GM23338 (cell line): ENCODE measurements at regions not wholly inside any gene's neighbourhood (a gene's known extent, or its start where the extent isn't known, plus 50 kb on each side); places are given as distances from the start of the nearest gene placed in this dataset.

Experiments used
- ATAC-seq: fragments of 200-7000 bp; cut with Tn5 transposase; 3 replicates; pipeline ENCODE4 v1.9.1; 2020
- DNase-seq: peaks from one replicate; pipeline ENCODE4 v3.0.0-alpha.2; 2015; ENCODE audit warnings: low spot score
- H2AFZ ChIP-seq: fragments of 200-600 bp; sonication (generic); 2 replicates; pipeline ENCODE4 v1.8.0; 2016; ENCODE audit warnings: antibody characterized with exemption, mild to moderate bottlenecking, moderate library complexity
- H3F3A ChIP-seq: fragments of 200-600 bp; sonication (generic); replicated peaks from 2 replicates; pipeline ENCODE4 v1.8.0; 2017; ENCODE audit warnings: antibody characterized with exemption, mixed run types, low read depth
- H3K27ac ChIP-seq: fragments of 200-600 bp; sonication (generic); 2 replicates; pipeline ENCODE4 v1.6.1; 2016; ENCODE audit warnings: low read depth
- H3K27me3 ChIP-seq: fragments of 200-600 bp; sonication (generic); 2 replicates; pipeline ENCODE4 v1.8.0; 2016; ENCODE audit warnings: mild to moderate bottlenecking, mixed run types, moderate library complexity; ENCODE audit not compliant: insufficient read depth
- H3K36me3 ChIP-seq: fragments of 200-600 bp; sonication (generic); 2 replicates; pipeline ENCODE4 v1.8.0; 2016; ENCODE audit warnings: mild to moderate bottlenecking; ENCODE audit not compliant: insufficient read depth
- H3K4me1 ChIP-seq: fragments of 200-600 bp; sonication (generic); 2 replicates; pipeline ENCODE4 v1.8.0; 2016; ENCODE audit warnings: mild to moderate bottlenecking, moderate library complexity; ENCODE audit not compliant: insufficient read depth
- H3K4me2 ChIP-seq: fragments of 200-600 bp; sonication (generic); 2 replicates; pipeline ENCODE4 v1.7.1; 2017; ENCODE audit warnings: mixed run types
- H3K4me3 ChIP-seq: fragments of 200-600 bp; sonication (generic); 2 replicates; pipeline ENCODE4 v1.6.1; 2016; ENCODE audit warnings: mixed run types
- H3K79me2 ChIP-seq: fragments of 200-600 bp; sonication (generic); replicated peaks from 2 replicates; pipeline ENCODE4 v1.8.0; 2017; ENCODE audit warnings: mild to moderate bottlenecking; ENCODE audit not compliant: insufficient read depth
- H3K9me2 ChIP-seq: fragments of 200-600 bp; sonication (generic); 2 replicates; pipeline ENCODE4 v1.8.0; 2017; ENCODE audit not compliant: insufficient read depth
- H4K20me1 ChIP-seq: fragments of 200-600 bp; sonication (generic); replicated peaks from 2 replicates; pipeline ENCODE4 v1.8.0; 2017; ENCODE audit warnings: mild to moderate bottlenecking; ENCODE audit not compliant: insufficient read depth
- H3K27ac Mint-ChIP-seq: 2 replicates; pipeline ENCODE4 v1.8.0; 2020; ENCODE audit warnings: inconsistent platforms, mild to moderate bottlenecking, moderate library complexity, mixed read lengths
- H3K27me3 Mint-ChIP-seq: 3 replicates; pipeline ENCODE4 v1.8.0; 2022; ENCODE audit warnings: low read depth, mild to moderate bottlenecking, moderate library complexity, mixed read lengths, inconsistent platforms; ENCODE audit not compliant: insufficient read depth, poor library complexity
- H3K36me3 Mint-ChIP-seq: 3 replicates; pipeline ENCODE4 v1.8.0; 2021; ENCODE audit warnings: low read depth, mild to moderate bottlenecking, inconsistent platforms, moderate library complexity, mixed read lengths
- H3K4me1 Mint-ChIP-seq: 3 replicates; pipeline ENCODE4 v1.8.0; 2020; ENCODE audit warnings: mild to moderate bottlenecking, inconsistent platforms, mixed read lengths
- H3K4me3 Mint-ChIP-seq: 3 replicates; pipeline ENCODE4 v1.8.0; 2021; ENCODE audit warnings: moderate library complexity, mild to moderate bottlenecking, inconsistent platforms, mixed read lengths
- H3K9me3 Mint-ChIP-seq: 3 replicates; pipeline ENCODE4 v1.8.0; 2020; ENCODE audit warnings: moderate library complexity, mild to moderate bottlenecking, inconsistent platforms, mixed read lengths
- CREB1 ChIP-seq: fragments of 250-450 bp; sonication (Bioruptor Pico); IDR thresholded peaks from 2 replicates; pipeline ENCODE4 v1.5.0; 2020; ENCODE audit warnings: low read depth, mild to moderate bottlenecking, moderate library complexity
- EZH2 ChIP-seq: fragments of 200-600 bp; sonication (generic); IDR thresholded peaks from one replicate; pipeline ENCODE4 v1.8.0; 2017; ENCODE audit warnings: antibody characterized with exemption, mild to moderate bottlenecking, low read depth; ENCODE audit not compliant: unreplicated experiment
- EZH2phosphoT487 ChIP-seq: fragments of 200-600 bp; sonication (generic); IDR thresholded peaks from one replicate; pipeline ENCODE4 v1.8.1; 2018; ENCODE audit warnings: antibody characterized with exemption; ENCODE audit not compliant: unreplicated experiment
- JUNB ChIP-seq: IDR thresholded peaks from one replicate; pipeline ENCODE4 v1.6.1; 2016; ENCODE audit warnings: antibody characterized with exemption; ENCODE audit not compliant: unreplicated experiment
- POLR2AphosphoS5 ChIP-seq: IDR thresholded peaks from 2 replicates; pipeline ENCODE4 v1.6.1; 2016; ENCODE audit warnings: antibody characterized with exemption, low read depth
- STAT1 ChIP-seq: IDR thresholded peaks from one replicate; pipeline ENCODE4 v1.6.1; 2016; ENCODE audit warnings: antibody characterized with exemption; ENCODE audit not compliant: unreplicated experiment
- ZNF114 ChIP-seq: fragments of 250-450 bp; sonication (Bioruptor Pico); IDR thresholded peaks from 2 replicates; pipeline ENCODE4 v1.5.0; 2020; ENCODE audit warnings: mild to moderate bottlenecking, moderate library complexity
- TF ChIP-seq, protein P1 (sequence below): IDR thresholded peaks from one replicate; pipeline ENCODE4 v1.6.1; 2018; ENCODE audit warnings: antibody characterized with exemption; ENCODE audit not compliant: unreplicated experiment
- TF ChIP-seq, protein P2 (sequence below), 2 experiments: fragments of 200-600 bp in 1 of 2; sonication (generic) in 1 of 2; conservative IDR thresholded peaks; 2 replicates each; pipeline versions ENCODE4 v1.5.1 to v1.6.1; 2016 to 2017; ENCODE audit warnings: antibody characterized with exemption in 2 of 2, low read depth in 2 of 2, mild to moderate bottlenecking in 2 of 2, moderate library complexity in 1 of 2
- TF ChIP-seq, protein P3 (sequence below): fragments of 250-450 bp; sonication (Bioruptor Pico); IDR thresholded peaks from 2 replicates; pipeline ENCODE4 v1.5.0; 2020; ENCODE audit warnings: mild to moderate bottlenecking, moderate library complexity

DNA sequence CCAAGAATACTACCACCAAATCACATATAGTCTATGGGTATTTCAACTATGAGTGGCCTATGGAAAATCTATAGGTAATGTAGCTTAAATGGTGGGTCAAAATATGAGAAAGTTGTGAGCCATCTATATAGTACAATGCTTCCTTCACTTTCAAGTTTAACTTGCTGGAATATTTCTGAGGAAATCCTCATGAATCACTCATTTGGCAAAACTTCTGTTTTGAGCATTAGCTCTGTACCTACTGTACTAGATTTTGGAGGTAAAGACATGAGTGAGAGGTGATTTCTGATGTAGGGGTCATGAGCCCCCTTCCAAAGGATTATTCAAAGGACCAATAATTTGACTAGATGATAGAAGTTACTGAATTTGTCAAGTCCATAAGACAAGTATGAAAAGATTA, 80.6 kb upstream of the DAB2 start:
- H3K9me3 Mint-ChIP-seq: no peaks in the 10 kb centered on the region
- DNase-seq (no peak), ATAC-seq (no peak)
- H4K20me1 ChIP-seq: no peaks in the 10 kb centered on the region
- no peak overlapping the region for H2AFZ ChIP-seq
- H3K36me3 Mint-ChIP-seq: no peaks in the 10 kb centered on the region
- no peaks in the 10 kb centered on the region for H3K27me3 Mint-ChIP-seq
- H3K79me2 ChIP-seq: no peaks in the 10 kb centered on the region
- H3K4me1 Mint-ChIP-seq: peaks cover 2% of the 10 kb centered on the region; the same call in 1 of the 3 replicates
- no peak overlapping the region for H3K27ac Mint-ChIP-seq
- no peaks in the 10 kb centered on the region for H3F3A ChIP-seq
- no peak overlapping the region for H3K4me3 ChIP-seq
- TF ChIP-seq STAT1: no peak
- no peak for TF ChIP-seq EZH2phosphoT487
- TF ChIP-seq, protein P1, sequence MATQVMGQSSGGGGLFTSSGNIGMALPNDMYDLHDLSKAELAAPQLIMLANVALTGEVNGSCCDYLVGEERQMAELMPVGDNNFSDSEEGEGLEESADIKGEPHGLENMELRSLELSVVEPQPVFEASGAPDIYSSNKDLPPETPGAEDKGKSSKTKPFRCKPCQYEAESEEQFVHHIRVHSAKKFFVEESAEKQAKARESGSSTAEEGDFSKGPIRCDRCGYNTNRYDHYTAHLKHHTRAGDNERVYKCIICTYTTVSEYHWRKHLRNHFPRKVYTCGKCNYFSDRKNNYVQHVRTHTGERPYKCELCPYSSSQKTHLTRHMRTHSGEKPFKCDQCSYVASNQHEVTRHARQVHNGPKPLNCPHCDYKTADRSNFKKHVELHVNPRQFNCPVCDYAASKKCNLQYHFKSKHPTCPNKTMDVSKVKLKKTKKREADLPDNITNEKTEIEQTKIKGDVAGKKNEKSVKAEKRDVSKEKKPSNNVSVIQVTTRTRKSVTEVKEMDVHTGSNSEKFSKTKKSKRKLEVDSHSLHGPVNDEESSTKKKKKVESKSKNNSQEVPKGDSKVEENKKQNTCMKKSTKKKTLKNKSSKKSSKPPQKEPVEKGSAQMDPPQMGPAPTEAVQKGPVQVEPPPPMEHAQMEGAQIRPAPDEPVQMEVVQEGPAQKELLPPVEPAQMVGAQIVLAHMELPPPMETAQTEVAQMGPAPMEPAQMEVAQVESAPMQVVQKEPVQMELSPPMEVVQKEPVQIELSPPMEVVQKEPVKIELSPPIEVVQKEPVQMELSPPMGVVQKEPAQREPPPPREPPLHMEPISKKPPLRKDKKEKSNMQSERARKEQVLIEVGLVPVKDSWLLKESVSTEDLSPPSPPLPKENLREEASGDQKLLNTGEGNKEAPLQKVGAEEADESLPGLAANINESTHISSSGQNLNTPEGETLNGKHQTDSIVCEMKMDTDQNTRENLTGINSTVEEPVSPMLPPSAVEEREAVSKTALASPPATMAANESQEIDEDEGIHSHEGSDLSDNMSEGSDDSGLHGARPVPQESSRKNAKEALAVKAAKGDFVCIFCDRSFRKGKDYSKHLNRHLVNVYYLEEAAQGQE: no peak
- no peak for TF ChIP-seq ZNF114 (CRISPR knock-in tag)
- TF ChIP-seq, protein P2, sequence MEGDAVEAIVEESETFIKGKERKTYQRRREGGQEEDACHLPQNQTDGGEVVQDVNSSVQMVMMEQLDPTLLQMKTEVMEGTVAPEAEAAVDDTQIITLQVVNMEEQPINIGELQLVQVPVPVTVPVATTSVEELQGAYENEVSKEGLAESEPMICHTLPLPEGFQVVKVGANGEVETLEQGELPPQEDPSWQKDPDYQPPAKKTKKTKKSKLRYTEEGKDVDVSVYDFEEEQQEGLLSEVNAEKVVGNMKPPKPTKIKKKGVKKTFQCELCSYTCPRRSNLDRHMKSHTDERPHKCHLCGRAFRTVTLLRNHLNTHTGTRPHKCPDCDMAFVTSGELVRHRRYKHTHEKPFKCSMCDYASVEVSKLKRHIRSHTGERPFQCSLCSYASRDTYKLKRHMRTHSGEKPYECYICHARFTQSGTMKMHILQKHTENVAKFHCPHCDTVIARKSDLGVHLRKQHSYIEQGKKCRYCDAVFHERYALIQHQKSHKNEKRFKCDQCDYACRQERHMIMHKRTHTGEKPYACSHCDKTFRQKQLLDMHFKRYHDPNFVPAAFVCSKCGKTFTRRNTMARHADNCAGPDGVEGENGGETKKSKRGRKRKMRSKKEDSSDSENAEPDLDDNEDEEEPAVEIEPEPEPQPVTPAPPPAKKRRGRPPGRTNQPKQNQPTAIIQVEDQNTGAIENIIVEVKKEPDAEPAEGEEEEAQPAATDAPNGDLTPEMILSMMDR (conservative IDR thresholded peaks at IDR 0.05; ENCODE audit: low read depth in 2 of 2): no peak
- no peak for TF ChIP-seq CREB1 (CRISPR knock-in tag)
- no peak for TF ChIP-seq POLR2AphosphoS5
- TF ChIP-seq, protein P3, sequence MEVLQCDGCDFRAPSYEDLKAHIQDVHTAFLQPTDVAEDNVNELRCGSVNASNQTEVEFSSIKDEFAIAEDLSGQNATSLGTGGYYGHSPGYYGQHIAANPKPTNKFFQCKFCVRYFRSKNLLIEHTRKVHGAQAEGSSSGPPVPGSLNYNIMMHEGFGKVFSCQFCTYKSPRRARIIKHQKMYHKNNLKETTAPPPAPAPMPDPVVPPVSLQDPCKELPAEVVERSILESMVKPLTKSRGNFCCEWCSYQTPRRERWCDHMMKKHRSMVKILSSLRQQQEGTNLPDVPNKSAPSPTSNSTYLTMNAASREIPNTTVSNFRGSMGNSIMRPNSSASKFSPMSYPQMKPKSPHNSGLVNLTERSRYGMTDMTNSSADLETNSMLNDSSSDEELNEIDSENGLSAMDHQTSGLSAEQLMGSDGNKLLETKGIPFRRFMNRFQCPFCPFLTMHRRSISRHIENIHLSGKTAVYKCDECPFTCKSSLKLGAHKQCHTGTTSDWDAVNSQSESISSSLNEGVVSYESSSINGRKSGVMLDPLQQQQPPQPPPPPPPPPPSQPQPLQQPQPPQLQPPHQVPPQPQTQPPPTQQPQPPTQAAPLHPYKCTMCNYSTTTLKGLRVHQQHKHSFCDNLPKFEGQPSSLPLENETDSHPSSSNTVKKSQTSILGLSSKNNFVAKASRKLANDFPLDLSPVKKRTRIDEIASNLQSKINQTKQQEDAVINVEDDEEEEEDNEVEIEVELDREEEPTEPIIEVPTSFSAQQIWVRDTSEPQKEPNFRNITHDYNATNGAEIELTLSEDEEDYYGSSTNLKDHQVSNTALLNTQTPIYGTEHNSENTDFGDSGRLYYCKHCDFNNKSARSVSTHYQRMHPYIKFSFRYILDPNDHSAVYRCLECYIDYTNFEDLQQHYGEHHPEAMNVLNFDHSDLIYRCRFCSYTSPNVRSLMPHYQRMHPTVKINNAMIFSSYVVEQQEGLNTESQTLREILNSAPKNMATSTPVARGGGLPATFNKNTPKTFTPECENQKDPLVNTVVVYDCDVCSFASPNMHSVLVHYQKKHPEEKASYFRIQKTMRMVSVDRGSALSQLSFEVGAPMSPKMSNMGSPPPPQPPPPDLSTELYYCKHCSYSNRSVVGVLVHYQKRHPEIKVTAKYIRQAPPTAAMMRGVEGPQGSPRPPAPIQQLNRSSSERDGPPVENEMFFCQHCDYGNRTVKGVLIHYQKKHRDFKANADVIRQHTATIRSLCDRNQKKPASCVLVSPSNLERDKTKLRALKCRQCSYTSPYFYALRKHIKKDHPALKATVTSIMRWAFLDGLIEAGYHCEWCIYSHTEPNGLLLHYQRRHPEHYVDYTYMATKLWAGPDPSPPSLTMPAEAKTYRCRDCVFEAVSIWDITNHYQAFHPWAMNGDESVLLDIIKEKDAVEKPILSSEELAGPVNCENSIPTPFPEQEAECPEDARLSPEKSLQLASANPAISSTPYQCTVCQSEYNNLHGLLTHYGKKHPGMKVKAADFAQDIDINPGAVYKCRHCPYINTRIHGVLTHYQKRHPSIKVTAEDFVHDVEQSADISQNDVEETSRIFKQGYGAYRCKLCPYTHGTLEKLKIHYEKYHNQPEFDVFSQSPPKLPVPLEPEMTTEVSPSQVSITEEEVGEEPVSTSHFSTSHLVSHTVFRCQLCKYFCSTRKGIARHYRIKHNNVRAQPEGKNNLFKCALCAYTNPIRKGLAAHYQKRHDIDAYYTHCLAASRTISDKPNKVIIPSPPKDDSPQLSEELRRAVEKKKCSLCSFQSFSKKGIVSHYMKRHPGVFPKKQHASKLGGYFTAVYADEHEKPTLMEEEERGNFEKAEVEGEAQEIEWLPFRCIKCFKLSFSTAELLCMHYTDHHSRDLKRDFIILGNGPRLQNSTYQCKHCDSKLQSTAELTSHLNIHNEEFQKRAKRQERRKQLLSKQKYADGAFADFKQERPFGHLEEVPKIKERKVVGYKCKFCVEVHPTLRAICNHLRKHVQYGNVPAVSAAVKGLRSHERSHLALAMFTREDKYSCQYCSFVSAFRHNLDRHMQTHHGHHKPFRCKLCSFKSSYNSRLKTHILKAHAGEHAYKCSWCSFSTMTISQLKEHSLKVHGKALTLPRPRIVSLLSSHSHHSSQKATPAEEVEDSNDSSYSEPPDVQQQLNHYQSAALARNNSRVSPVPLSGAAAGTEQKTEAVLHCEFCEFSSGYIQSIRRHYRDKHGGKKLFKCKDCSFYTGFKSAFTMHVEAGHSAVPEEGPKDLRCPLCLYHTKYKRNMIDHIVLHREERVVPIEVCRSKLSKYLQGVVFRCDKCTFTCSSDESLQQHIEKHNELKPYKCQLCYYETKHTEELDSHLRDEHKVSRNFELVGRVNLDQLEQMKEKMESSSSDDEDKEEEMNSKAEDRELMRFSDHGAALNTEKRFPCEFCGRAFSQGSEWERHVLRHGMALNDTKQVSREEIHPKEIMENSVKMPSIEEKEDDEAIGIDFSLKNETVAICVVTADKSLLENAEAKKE (CRISPR knock-in tag): no peak
- no peak for TF ChIP-seq JUNB
- TF ChIP-seq EZH2: no peak
- peaks cover 13% of the 10 kb centered on the region; the same call in 1 of the 2 replicates for H3K9me2 ChIP-seq
- H3K27me3 ChIP-seq: no peaks in the 10 kb centered on the region
- no peak overlapping the region for H3K27ac ChIP-seq
- no peaks in the 10 kb centered on the region for H3K36me3 ChIP-seq
- H3K4me1 ChIP-seq: no peaks in the 10 kb centered on the region
- H3K4me3 Mint-ChIP-seq: no peak overlapping the region
- no peak overlapping the region for H3K4me2 ChIP-seq
